ENCODE measurements at regions not wholly inside any gene's neighbourhood (a gene's known extent, or its start where the extent isn't known, plus 50 kb on each side); places are given as distances from the start of the nearest gene placed in this dataset.

- Mint-ChIP-seq H3K27ac (ENCODE audit: low read depth) (no peak overlapping the region), H3K36me3 (ENCODE audit: insufficient read depth) (peaks cover 1% of the 10 kb centered on the region), H3K4me1 (no peaks in the 10 kb centered on the region)
Observed at GRCh38 chr1:198912046-198912445, 273.2 kb downstream of the PTPRC start.

GRCh38 chr1:198913667-198914066 lies 274.8 kb downstream of the PTPRC start:
- Mint-ChIP-seq H3K27ac (ENCODE audit: low read depth) (no peak overlapping the region), H3K27me3 (no peaks in the 10 kb centered on the region), H3K9me3 (no peaks in the 10 kb centered on the region), H3K4me3 (no peak overlapping the region), H3K36me3 (ENCODE audit: insufficient read depth) (peaks cover 1% of the 10 kb centered on the region), H3K4me1 (peaks cover 13% of the 10 kb centered on the region)
- DNase-seq (ENCODE audit: low spot score in 2 of 2) = no peak
- ATAC-seq (replicated peaks; ENCODE audit: extremely low read depth, poor library complexity, severe bottlenecking) = no peak

More at GRCh38 chr1:198912046-198912445, 273.2 kb downstream of the PTPRC start:
- no peaks in the 10 kb centered on the region for H3K9me3 Mint-ChIP-seq
- H3K27me3 Mint-ChIP-seq = no peaks in the 10 kb centered on the region
- ATAC-seq (replicated peaks; ENCODE audit: extremely low read depth, poor library complexity, severe bottlenecking) (no peak), DNase-seq (ENCODE audit: low spot score in 2 of 2) (no peak)
- H3K4me3 Mint-ChIP-seq = no peak overlapping the region

- H3K27ac Mint-ChIP-seq (ENCODE audit: low read depth) = no peak overlapping the region
- peaks cover 30% of the 10 kb centered on the region for H3K4me1 Mint-ChIP-seq
- no peaks in the 10 kb centered on the region for H3K9me3 Mint-ChIP-seq
- H3K36me3 Mint-ChIP-seq (ENCODE audit: insufficient read depth) = peaks cover 3% of the 10 kb centered on the region
- ATAC-seq (replicated peaks; ENCODE audit: extremely low read depth, poor library complexity, severe bottlenecking) (no peak), DNase-seq (ENCODE audit: low spot score in 2 of 2) (no peak)
- H3K27me3 Mint-ChIP-seq = no peaks in the 10 kb centered on the region
- H3K4me3 Mint-ChIP-seq = no peak overlapping the region
Observed at GRCh38 chr1:198915327-198916231, 276.7 kb downstream of the PTPRC start.

GRCh38 chr1:198917226-198917625 lies 278.4 kb downstream of the PTPRC start:
- H3K27ac Mint-ChIP-seq (ENCODE audit: low read depth) = no peak overlapping the region
- H3K9me3 Mint-ChIP-seq = no peaks in the 10 kb centered on the region
- H3K27me3 Mint-ChIP-seq = no peaks in the 10 kb centered on the region
- H3K4me3 Mint-ChIP-seq = no peak overlapping the region
- DNase-seq (ENCODE audit: low spot score in 2 of 2) (no peak), ATAC-seq (replicated peaks; ENCODE audit: extremely low read depth, poor library complexity, severe bottlenecking) (no peak)
- H3K36me3 Mint-ChIP-seq (ENCODE audit: insufficient read depth) = peaks cover 3% of the 10 kb centered on the region
- peaks cover 35% of the 10 kb centered on the region for H3K4me1 Mint-ChIP-seq

- peak overlapping the region; percentile 78 for H3K27ac Mint-ChIP-seq (ENCODE audit: low read depth)
- DNase-seq (ENCODE audit: low spot score in 2 of 2) (no peak), ATAC-seq (replicated peaks; ENCODE audit: extremely low read depth, poor library complexity, severe bottlenecking) (no peak)
- H3K9me3 Mint-ChIP-seq = no peaks in the 10 kb centered on the region
- H3K36me3 Mint-ChIP-seq (ENCODE audit: insufficient read depth) = peaks cover 3% of the 10 kb centered on the region
- peaks cover 40% of the 10 kb centered on the region for H3K4me1 Mint-ChIP-seq
- H3K27me3 Mint-ChIP-seq = no peaks in the 10 kb centered on the region
- no peak overlapping the region for H3K4me3 Mint-ChIP-seq
Observed at GRCh38 chr1:198918920-198919319, 280.1 kb downstream of the PTPRC start.

GRCh38 chr1:198919667-198920398 lies 281.0 kb downstream of the PTPRC start:
- no peaks in the 10 kb centered on the region for H3K27me3 Mint-ChIP-seq
- no peak for DNase-seq (ENCODE audit: low spot score in 2 of 2)
- H3K9me3 Mint-ChIP-seq = no peaks in the 10 kb centered on the region
- peak; percentile 54 for ATAC-seq (replicated peaks; ENCODE audit: extremely low read depth, poor library complexity, severe bottlenecking)
- H3K27ac Mint-ChIP-seq (ENCODE audit: low read depth) = peak overlapping the region; percentile 78
- peak overlapping the region; percentile 57 for H3K4me3 Mint-ChIP-seq
- peaks cover 3% of the 10 kb centered on the region for H3K36me3 Mint-ChIP-seq (ENCODE audit: insufficient read depth)
- peaks cover 40% of the 10 kb centered on the region for H3K4me1 Mint-ChIP-seq

GRCh38 chr1:198922638-198923430 lies 284.0 kb downstream of the PTPRC start:
- H3K9me3 Mint-ChIP-seq = no peaks in the 10 kb centered on the region
- ATAC-seq (replicated peaks; ENCODE audit: extremely low read depth, poor library complexity, severe bottlenecking) = no peak
- peaks cover 32% of the 10 kb centered on the region for H3K4me1 Mint-ChIP-seq
- peak overlapping the region; percentile 15 for H3K4me3 Mint-ChIP-seq
- H3K27me3 Mint-ChIP-seq = no peaks in the 10 kb centered on the region
- peak overlapping the region; percentile 55 for H3K27ac Mint-ChIP-seq (ENCODE audit: low read depth)
- H3K36me3 Mint-ChIP-seq (ENCODE audit: insufficient read depth) = peaks cover 2% of the 10 kb centered on the region
- no peak for DNase-seq (ENCODE audit: low spot score in 2 of 2)

- Mint-ChIP-seq H3K27ac (ENCODE audit: low read depth) (no peak overlapping the region), H3K27me3 (no peaks in the 10 kb centered on the region), H3K4me1 (peaks cover 23% of the 10 kb centered on the region), H3K36me3 (ENCODE audit: insufficient read depth) (peaks cover 2% of the 10 kb centered on the region), H3K4me3 (no peak overlapping the region), H3K9me3 (no peaks in the 10 kb centered on the region)
- DNase-seq (ENCODE audit: low spot score in 2 of 2) = no peak
- ATAC-seq (replicated peaks; ENCODE audit: extremely low read depth, poor library complexity, severe bottlenecking) = no peak
Observed at GRCh38 chr1:198923993-198924392, 285.2 kb downstream of the PTPRC start.

GRCh38 chr1:198925567-198925966 lies 286.7 kb downstream of the PTPRC start:
- ATAC-seq (replicated peaks; ENCODE audit: extremely low read depth, poor library complexity, severe bottlenecking) (no peak), DNase-seq (ENCODE audit: low spot score in 2 of 2) (no peak)
- Mint-ChIP-seq H3K27me3 (no peaks in the 10 kb centered on the region), H3K9me3 (no peaks in the 10 kb centered on the region), H3K27ac (ENCODE audit: low read depth) (no peak overlapping the region), H3K36me3 (ENCODE audit: insufficient read depth) (no peaks in the 10 kb centered on the region), H3K4me3 (no peak overlapping the region), H3K4me1 (peaks cover 20% of the 10 kb centered on the region)

GRCh38 chr1:198927129-198927528 lies 288.3 kb downstream of the PTPRC start:
- H3K4me1 Mint-ChIP-seq = peaks cover 15% of the 10 kb centered on the region
- no peak for DNase-seq (ENCODE audit: low spot score in 2 of 2)
- no peaks in the 10 kb centered on the region for H3K36me3 Mint-ChIP-seq (ENCODE audit: insufficient read depth)
- ATAC-seq (replicated peaks; ENCODE audit: extremely low read depth, poor library complexity, severe bottlenecking) = no peak
- no peaks in the 10 kb centered on the region for H3K27me3 Mint-ChIP-seq
- no peaks in the 10 kb centered on the region for H3K9me3 Mint-ChIP-seq
- no peak overlapping the region for H3K4me3 Mint-ChIP-seq
- no peak overlapping the region for H3K27ac Mint-ChIP-seq (ENCODE audit: low read depth)

- no peak for ATAC-seq (replicated peaks; ENCODE audit: extremely low read depth, poor library complexity, severe bottlenecking)
Observed at GRCh38 chr1:198929111-198929604, 290.3 kb downstream of the PTPRC start.

GRCh38 chr1:198929961-198930599 lies 291.2 kb downstream of the PTPRC start:
- Mint-ChIP-seq H3K27ac (ENCODE audit: low read depth) (peak overlapping the region; percentile 78), H3K4me3 (peak overlapping the region; percentile 45), H3K27me3 (no peaks in the 10 kb centered on the region), H3K36me3 (ENCODE audit: insufficient read depth) (no peaks in the 10 kb centered on the region), H3K9me3 (no peaks in the 10 kb centered on the region), H3K4me1 (peaks cover 10% of the 10 kb centered on the region)
- DNase-seq (ENCODE audit: low spot score in 2 of 2) = no peak
- ATAC-seq (replicated peaks; ENCODE audit: extremely low read depth, poor library complexity, severe bottlenecking) = peak; percentile 16

More at GRCh38 chr1:198929111-198929604, 290.3 kb downstream of the PTPRC start:
- no peak for DNase-seq (ENCODE audit: low spot score in 2 of 2)
- no peak overlapping the region for H3K4me3 Mint-ChIP-seq
- no peaks in the 10 kb centered on the region for H3K36me3 Mint-ChIP-seq (ENCODE audit: insufficient read depth)
- H3K27me3 Mint-ChIP-seq = no peaks in the 10 kb centered on the region
- peaks cover 10% of the 10 kb centered on the region for H3K4me1 Mint-ChIP-seq
- peak overlapping the region; percentile 78 for H3K27ac Mint-ChIP-seq (ENCODE audit: low read depth)
- H3K9me3 Mint-ChIP-seq = no peaks in the 10 kb centered on the region
